ENCODE measurements at regions not wholly inside any gene's neighbourhood (a gene's known extent, or its start where the extent isn't known, plus 50 kb on each side); places are given as distances from the start of the nearest gene placed in this dataset.

DNA sequence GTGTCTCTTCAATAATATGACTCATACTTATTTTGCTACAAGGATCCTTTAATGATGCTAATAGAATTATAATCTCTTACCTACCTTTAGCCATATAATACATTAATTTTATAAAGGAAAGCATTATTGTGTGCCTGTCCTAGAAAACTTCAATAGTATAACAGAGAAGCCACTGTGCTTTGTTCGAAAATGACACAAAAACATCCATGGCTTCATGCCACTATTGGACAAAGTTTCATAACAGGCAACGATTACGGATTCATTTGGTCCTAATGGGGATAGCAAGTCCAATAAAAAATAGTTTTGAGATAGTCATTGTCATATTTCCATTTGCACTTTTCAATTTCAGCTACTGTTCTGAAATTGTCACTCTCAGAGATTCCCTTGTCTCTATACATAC lies 52.5 kb upstream of the CCDC150 start:
- DNase-seq: no peak

- DNase-seq: no peak
These were observed 51.8 kb upstream of the CCDC150 start for GRCh38 chr2:196587739-196588138.

DNA sequence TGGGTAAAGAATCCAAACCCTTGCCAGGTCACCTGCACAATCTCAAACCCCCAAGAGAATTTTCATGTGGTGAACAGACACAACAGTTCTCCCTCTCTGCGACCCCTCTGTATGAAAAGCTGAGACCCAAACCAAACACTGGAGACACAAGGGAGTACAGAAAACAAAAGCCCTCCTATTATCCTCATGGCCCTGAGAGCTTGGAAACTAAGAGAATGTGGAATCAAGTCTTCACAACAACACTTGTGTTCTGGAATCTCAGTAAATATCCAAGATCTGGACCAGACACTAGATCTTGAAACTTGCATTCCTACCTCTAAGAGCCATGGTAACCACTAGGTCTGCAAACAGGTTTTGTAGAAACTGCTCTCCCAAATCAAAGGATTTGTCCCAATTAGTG lies 50.1 kb upstream of the CCDC150 start:
- DNase-seq: no peak

Data from right lung (tissue), 2 donors.